Body of pancreas (tissue), 4 donors: ENCODE measurements at regions not wholly inside any gene's neighbourhood (a gene's known extent, or its start where the extent isn't known, plus 50 kb on each side); places are given as distances from the start of the nearest gene placed in this dataset.

Experiments used
- CTCF ChIP-seq, 7 experiments: fragments of 450-650 bp in 4 of 7; fragments of 200-600 bp in 3 of 7; sonication (generic) in 3 of 7; IDR thresholded peaks; one replicate each; pipeline ENCODE4 v1.5.1; 2016 to 2019; ENCODE audit warnings: antibody characterized with exemption in 7 of 7
- POLR2A ChIP-seq, 3 donors: fragments of 450-650 bp; IDR thresholded peaks; one replicate each; pipeline ENCODE4 v1.6.1; 2016; ENCODE audit warnings: antibody characterized with exemption in 3 of 3, mild to moderate bottlenecking in 2 of 3

DNA sequence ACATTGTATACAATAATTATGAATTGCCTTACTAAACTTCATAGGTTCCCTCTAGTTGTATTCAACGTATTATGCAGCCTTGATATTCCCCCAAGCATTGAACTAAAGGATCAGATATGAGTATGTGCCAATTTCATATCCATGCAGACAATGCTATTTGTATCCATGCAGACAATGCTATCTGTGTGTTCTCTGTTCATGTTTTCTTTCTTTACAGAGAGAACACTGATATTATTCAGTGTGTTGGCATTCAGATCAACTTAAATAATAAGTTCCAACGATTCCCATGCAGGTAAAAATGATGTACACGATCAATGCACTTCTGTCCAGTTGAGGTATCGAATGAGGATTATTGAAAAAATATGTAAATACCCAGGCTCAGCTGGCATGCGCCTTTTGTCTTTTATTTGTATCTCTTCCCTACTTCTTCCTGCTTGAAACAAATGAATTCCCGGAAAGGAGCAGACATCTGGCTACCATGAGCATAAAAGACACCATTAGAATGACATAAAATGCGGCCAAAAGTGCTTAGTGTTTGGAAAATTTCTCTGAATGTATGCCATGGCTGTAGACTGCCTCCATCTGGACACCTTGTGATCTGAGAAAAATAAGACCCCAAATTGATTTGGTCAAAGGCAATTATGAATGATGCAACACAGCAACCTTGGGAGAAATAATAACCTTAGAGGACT, 731.5 kb downstream of the SLITRK1 start:
- TF ChIP-seq CTCF (IDR thresholded peaks at IDR 0.05) (no peak), POLR2A (IDR thresholded peaks at IDR 0.05) (no peak)
